Suprapubic skin (tissue), 3 donors: ENCODE measurements at regions not wholly inside any gene's neighbourhood (a gene's known extent, or its start where the extent isn't known, plus 50 kb on each side); places are given as distances from the start of the nearest gene placed in this dataset.

Experiments used
- EP300 ChIP-seq: sonication (generic); formaldehyde crosslinking; IDR thresholded peaks from one replicate; pipeline ENCODE4 v1.6.1; 2017; ENCODE audit warnings: antibody characterized with exemption
- POLR2A ChIP-seq, 2 donors: fragments of 450-650 bp; IDR thresholded peaks; one replicate each; pipeline ENCODE4 v1.6.1; 2017; ENCODE audit warnings: antibody characterized with exemption in 2 of 2, mild to moderate bottlenecking in 2 of 2, moderate library complexity in 2 of 2
- TF ChIP-seq, protein P1 (sequence below), 2 donors: fragments of 200-600 bp in 1 of 2; fragments of 450-650 bp in 1 of 2; sonication (generic) in 1 of 2; IDR thresholded peaks; one replicate each; pipeline ENCODE4 v1.5.1; 2016 to 2019; ENCODE audit warnings: antibody characterized with exemption in 2 of 2, mild to moderate bottlenecking in 1 of 2, moderate library complexity in 1 of 2

DNA sequence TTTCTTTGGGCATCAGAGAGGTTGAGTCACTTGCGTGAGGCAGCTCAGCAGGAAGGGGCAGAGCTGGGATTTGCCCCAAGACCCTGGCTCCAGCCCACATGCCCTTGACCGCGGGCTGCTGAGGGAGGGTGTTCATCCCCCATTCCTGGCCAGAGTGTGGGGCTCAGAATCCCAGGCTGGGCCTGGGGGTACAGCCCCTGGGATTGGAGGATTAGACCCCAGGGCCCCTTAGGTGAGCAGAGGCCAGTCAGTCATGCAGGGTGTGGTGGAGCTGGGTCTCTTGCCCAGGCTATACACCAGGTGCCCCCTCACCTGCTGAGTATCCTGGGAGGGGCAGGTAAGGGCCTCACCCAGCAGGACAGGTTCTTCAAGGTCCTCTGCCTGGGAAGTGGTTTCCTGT lies 68.4 kb upstream of the ZNF716 start:
- TF ChIP-seq, protein P1, sequence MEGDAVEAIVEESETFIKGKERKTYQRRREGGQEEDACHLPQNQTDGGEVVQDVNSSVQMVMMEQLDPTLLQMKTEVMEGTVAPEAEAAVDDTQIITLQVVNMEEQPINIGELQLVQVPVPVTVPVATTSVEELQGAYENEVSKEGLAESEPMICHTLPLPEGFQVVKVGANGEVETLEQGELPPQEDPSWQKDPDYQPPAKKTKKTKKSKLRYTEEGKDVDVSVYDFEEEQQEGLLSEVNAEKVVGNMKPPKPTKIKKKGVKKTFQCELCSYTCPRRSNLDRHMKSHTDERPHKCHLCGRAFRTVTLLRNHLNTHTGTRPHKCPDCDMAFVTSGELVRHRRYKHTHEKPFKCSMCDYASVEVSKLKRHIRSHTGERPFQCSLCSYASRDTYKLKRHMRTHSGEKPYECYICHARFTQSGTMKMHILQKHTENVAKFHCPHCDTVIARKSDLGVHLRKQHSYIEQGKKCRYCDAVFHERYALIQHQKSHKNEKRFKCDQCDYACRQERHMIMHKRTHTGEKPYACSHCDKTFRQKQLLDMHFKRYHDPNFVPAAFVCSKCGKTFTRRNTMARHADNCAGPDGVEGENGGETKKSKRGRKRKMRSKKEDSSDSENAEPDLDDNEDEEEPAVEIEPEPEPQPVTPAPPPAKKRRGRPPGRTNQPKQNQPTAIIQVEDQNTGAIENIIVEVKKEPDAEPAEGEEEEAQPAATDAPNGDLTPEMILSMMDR (IDR thresholded peaks at IDR 0.05), result no peak
- TF ChIP-seq EP300 (no peak), POLR2A (IDR thresholded peaks at IDR 0.05) (no peak)
